Gastrocnemius medialis (tissue), 4 donors: ENCODE measurements at regions not wholly inside any gene's neighbourhood (a gene's known extent, or its start where the extent isn't known, plus 50 kb on each side); places are given as distances from the start of the nearest gene placed in this dataset.

Experiments
- CTCF ChIP-seq, 5 experiments: fragments of 450-650 bp in 3 of 5; fragments of 200-600 bp in 2 of 5; sonication (generic) in 2 of 5; IDR thresholded peaks in 4 of 5; conservative IDR thresholded peaks in 1 of 5; 1 replicate in 4 of 5; 2 replicates in 1 of 5; pipeline ENCODE4 v1.5.1; 2016 to 2019; ENCODE audit warnings: antibody characterized with exemption in 5 of 5, mild to moderate bottlenecking in 3 of 5, moderate library complexity in 3 of 5
- POLR2A ChIP-seq, 2 donors: fragments of 450-650 bp; IDR thresholded peaks; one replicate each; pipeline ENCODE4 v1.6.1; 2017; ENCODE audit warnings: antibody characterized with exemption in 2 of 2, mild to moderate bottlenecking in 2 of 2, moderate library complexity in 2 of 2

DNA sequence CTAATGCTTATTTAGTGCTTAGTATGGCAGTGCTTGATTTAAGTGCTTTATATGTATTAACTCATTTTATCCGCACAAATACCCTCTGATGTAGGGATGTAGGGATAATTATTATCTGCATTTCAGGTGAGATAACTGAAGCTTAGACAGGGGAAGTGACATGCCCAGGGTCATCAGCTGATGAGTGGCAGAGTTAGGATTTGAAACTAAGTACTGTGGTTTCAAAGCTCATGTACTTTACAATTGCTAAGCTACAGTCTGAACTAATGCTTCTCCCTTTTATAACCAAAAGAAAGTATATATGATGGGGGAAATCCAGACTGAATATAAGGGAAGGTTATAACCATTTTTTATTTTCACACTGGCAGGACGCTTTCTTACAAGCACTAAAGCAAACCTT lies 229.6 kb upstream of the NAV3 start:
- TF ChIP-seq POLR2A (IDR thresholded peaks at IDR 0.05) (no peak), CTCF (IDR thresholded peaks at IDR 0.05 in 4 of 5, conservative IDR thresholded peaks at IDR 0.05 in 1 of 5) (no peak)
